H9 (cell line): ENCODE measurements at regions not wholly inside any gene's neighbourhood (a gene's known extent, or its start where the extent isn't known, plus 50 kb on each side); places are given as distances from the start of the nearest gene placed in this dataset.

Experiments
- DNase-seq: peaks from one replicate; pipeline ENCODE4 v3.0.0-alpha.2; 2017
- H2AFZ ChIP-seq: one replicate; pipeline ENCODE4 v1.6.1; 2013; ENCODE audit warnings: mild to moderate bottlenecking, low read length, control low read depth, moderate library complexity
- H2AK5ac ChIP-seq: 2 replicates; pipeline ENCODE4 v1.6.1; 2013; ENCODE audit warnings: low read length, control low read depth, mixed read lengths; ENCODE audit not compliant: insufficient read length
- H2BK120ac ChIP-seq: one replicate; pipeline ENCODE4 v1.6.1; 2013; ENCODE audit warnings: low read depth, mild to moderate bottlenecking, low read length, control low read depth, inconsistent platforms; ENCODE audit not compliant: poor library complexity, severe bottlenecking
- H2BK12ac ChIP-seq: 2 replicates; pipeline ENCODE4 v1.6.1; 2013; ENCODE audit warnings: low read length, control low read depth, mixed read lengths, low read depth; ENCODE audit not compliant: insufficient read length
- H2BK15ac ChIP-seq: 2 replicates; pipeline ENCODE4 v1.6.1; 2013; ENCODE audit warnings: low read depth, low read length, control low read depth
- H2BK20ac ChIP-seq: one replicate; pipeline ENCODE4 v1.6.1; 2013; ENCODE audit warnings: low read depth, mild to moderate bottlenecking, low read length, control low read depth, inconsistent platforms; ENCODE audit not compliant: poor library complexity, severe bottlenecking
- H2BK5ac ChIP-seq: 2 replicates; pipeline ENCODE4 v1.6.1; 2013; ENCODE audit warnings: low read length, control low read depth, mixed read lengths; ENCODE audit not compliant: insufficient read length
- H3K14ac ChIP-seq: 2 replicates; pipeline ENCODE4 v1.6.1; 2013; ENCODE audit warnings: low read length, control low read depth; ENCODE audit not compliant: insufficient read depth
- H3K18ac ChIP-seq: 2 replicates; pipeline ENCODE4 v1.6.1; 2013; ENCODE audit warnings: low read depth, mild to moderate bottlenecking, mixed read lengths, low read length, control low read depth; ENCODE audit not compliant: insufficient read length
- H3K23ac ChIP-seq: 2 replicates; pipeline ENCODE4 v1.6.1; 2013; ENCODE audit warnings: low read length, control low read depth, mixed read lengths, low read depth; ENCODE audit not compliant: insufficient read length
- H3K23me2 ChIP-seq: 2 replicates; pipeline ENCODE4 v1.6.1; 2013; ENCODE audit warnings: low read depth, mild to moderate bottlenecking, mixed read lengths, low read length, control low read depth; ENCODE audit not compliant: insufficient read length, poor library complexity, severe bottlenecking
- H3K27ac ChIP-seq: 2 replicates; pipeline ENCODE4 v1.5.1; 2013; ENCODE audit warnings: low read length, control low read depth, mixed read lengths, low read depth; ENCODE audit not compliant: insufficient read length
- H3K27me3 ChIP-seq: 2 replicates; pipeline ENCODE4 v1.6.1; 2013; ENCODE audit warnings: low read length, control low read depth, inconsistent platforms; ENCODE audit not compliant: insufficient read depth
- H3K4ac ChIP-seq: 2 replicates; pipeline ENCODE4 v1.6.1; 2013; ENCODE audit warnings: low read depth, mild to moderate bottlenecking, control low read depth, inconsistent platforms, low read length, moderate library complexity
- H3K4me1 ChIP-seq: 2 replicates; pipeline ENCODE4 v1.6.1; 2013; ENCODE audit warnings: low read length, control low read depth, inconsistent platforms; ENCODE audit not compliant: insufficient read depth
- H3K4me2 ChIP-seq: 2 replicates; pipeline ENCODE4 v1.6.1; 2013; ENCODE audit warnings: low read length, control low read depth, mixed read lengths; ENCODE audit not compliant: insufficient read length, insufficient read depth
- H3K56ac ChIP-seq: 2 replicates; pipeline ENCODE4 v1.6.1; 2013; ENCODE audit warnings: low read depth, mild to moderate bottlenecking, mixed read lengths, low read length, control low read depth; ENCODE audit not compliant: insufficient read length
- H3K79me1 ChIP-seq: 2 replicates; pipeline ENCODE4 v1.6.1; 2013; ENCODE audit warnings: low read depth, mild to moderate bottlenecking, moderate library complexity, low read length, control low read depth, inconsistent platforms; ENCODE audit not compliant: insufficient read depth, poor library complexity, severe bottlenecking
- H3K79me2 ChIP-seq: 2 replicates; pipeline ENCODE4 v1.6.1; 2013; ENCODE audit warnings: low read length, control low read depth, inconsistent platforms; ENCODE audit not compliant: insufficient read depth
- H3K9ac ChIP-seq: 2 replicates; pipeline ENCODE4 v1.6.1; 2013; ENCODE audit warnings: low read length, control low read depth, mixed read lengths; ENCODE audit not compliant: insufficient read length; ENCODE audit errors: extremely low read depth
- H3K9me3 ChIP-seq: one replicate; pipeline ENCODE4 v1.6.1; 2013; ENCODE audit warnings: low read depth, low read length, inconsistent platforms; ENCODE audit not compliant: control insufficient read depth
- H3T11ph ChIP-seq: one replicate; pipeline ENCODE4 v1.6.1; 2013; ENCODE audit warnings: mild to moderate bottlenecking, low read length, control low read depth, inconsistent platforms
- H4K20me1 ChIP-seq: one replicate; pipeline ENCODE4 v1.6.1; 2013; ENCODE audit not compliant: control insufficient read depth, insufficient read length, insufficient read depth
- H4K5ac ChIP-seq: 2 replicates; pipeline ENCODE4 v1.6.1; 2013; ENCODE audit warnings: low read depth, mild to moderate bottlenecking, mixed read lengths, low read length, control low read depth; ENCODE audit not compliant: insufficient read length
- H4K8ac ChIP-seq: replicated peaks from 2 replicates; pipeline ENCODE4 v1.6.1; 2013; ENCODE audit warnings: low read length, control low read depth, mixed read lengths, low read depth; ENCODE audit not compliant: insufficient read length
- H4K91ac ChIP-seq: 2 replicates; pipeline ENCODE4 v1.6.1; 2013; ENCODE audit warnings: low read depth, mild to moderate bottlenecking, moderate library complexity, mixed read lengths, low read length, control low read depth; ENCODE audit not compliant: insufficient read length
- H3K27ac Mint-ChIP-seq, 3 experiments: 2 replicates in 2 of 3; 3 replicates in 1 of 3; pipeline ENCODE4 v1.8.0; 2020 to 2021; ENCODE audit warnings: mixed read lengths in 3 of 3, mild to moderate bottlenecking in 1 of 3, moderate library complexity in 1 of 3
- H3K27me3 Mint-ChIP-seq: 2 replicates; pipeline ENCODE4 v1.8.0; 2021; ENCODE audit warnings: low read depth, mild to moderate bottlenecking, moderate library complexity, mixed read lengths
- H3K36me3 Mint-ChIP-seq, 3 experiments: 2 replicates in 2 of 3; 3 replicates in 1 of 3; pipeline ENCODE4 v1.8.0; 2020 to 2021; ENCODE audit warnings: low read depth in 3 of 3, mixed read lengths in 3 of 3; ENCODE audit not compliant: insufficient read depth in 1 of 3
- H3K4me1 Mint-ChIP-seq, 2 experiments: 2 replicates each; pipeline ENCODE4 v1.8.0; 2020; ENCODE audit warnings: mixed read lengths in 2 of 2
- H3K4me3 Mint-ChIP-seq, 2 experiments: 2 replicates in 1 of 2; 3 replicates in 1 of 2; pipeline ENCODE4 v1.8.0; 2020 to 2021; ENCODE audit warnings: mild to moderate bottlenecking in 2 of 2, mixed read lengths in 2 of 2, moderate library complexity in 1 of 2
- H3K9me3 Mint-ChIP-seq, 2 experiments: 2 replicates in 1 of 2; 3 replicates in 1 of 2; pipeline ENCODE4 v1.8.0; 2020; ENCODE audit warnings: mild to moderate bottlenecking in 2 of 2, mixed read lengths in 2 of 2, moderate library complexity in 1 of 2
- WGBS: extraction: QIAGEN DNeasy Blood & Tissue Kit; methylation state at CpG from one replicate; pipeline ENCODE4 v1.1.7; 2013; ENCODE audit warnings: missing lambda C conversion rate, low lambda C conversion rate, mixed read lengths; ENCODE audit not compliant: insufficient read length; ENCODE audit errors: extremely low coverage; 5-methylcytosine and 5-hydroxymethylcytosine counted together
- TF ChIP-seq, protein P1 (sequence below): fragments of 200-600 bp; sonication (generic); conservative IDR thresholded peaks from 3 replicates; pipeline ENCODE4 v1.8.0; 2021; ENCODE audit warnings: antibody characterized with exemption, mild to moderate bottlenecking

GRCh38 chr4:144873226-144873990, 224.6 kb downstream of the ANAPC10 start:
- H3K9me3 ChIP-seq: no peaks in the 10 kb centered on the region
- Mint-ChIP-seq H3K4me3 (no peak overlapping the region), H3K36me3 (no peaks in the 10 kb centered on the region), H3K27me3 (no peaks in the 10 kb centered on the region), H3K9me3 (no peaks in the 10 kb centered on the region), H3K4me1 (no peaks in the 10 kb centered on the region), H3K27ac (no peak overlapping the region; a peak in 1 of 7 replicates)
- no peak overlapping the region for H3K14ac ChIP-seq
- H3K23me2 ChIP-seq: no peaks in the 10 kb centered on the region
- no peak overlapping the region for H2AFZ ChIP-seq
- H3K27me3 ChIP-seq: no peaks in the 10 kb centered on the region
- H3K4me1 ChIP-seq: no peaks in the 10 kb centered on the region
- H4K20me1 ChIP-seq: no peaks in the 10 kb centered on the region
- no peaks in the 10 kb centered on the region for H3K79me1 ChIP-seq
- H2BK15ac ChIP-seq: no peak overlapping the region
- H2AK5ac ChIP-seq: no peak overlapping the region
- no peak overlapping the region for H3K4me2 ChIP-seq
- no peak overlapping the region for H4K5ac ChIP-seq
- H3K9ac ChIP-seq: no peak overlapping the region
- no peak overlapping the region for H3K23ac ChIP-seq
- WGBS: no CpG with 5 or more reads among the region's 3 CpGs
- no peaks in the 10 kb centered on the region for H3K79me2 ChIP-seq
- H2BK20ac ChIP-seq: no peak overlapping the region
- H4K91ac ChIP-seq: no peak overlapping the region
- no peak overlapping the region for H2BK12ac ChIP-seq
- H3K4ac ChIP-seq: no peak overlapping the region
- no peak overlapping the region for H3K18ac ChIP-seq
- TF ChIP-seq, protein P1, sequence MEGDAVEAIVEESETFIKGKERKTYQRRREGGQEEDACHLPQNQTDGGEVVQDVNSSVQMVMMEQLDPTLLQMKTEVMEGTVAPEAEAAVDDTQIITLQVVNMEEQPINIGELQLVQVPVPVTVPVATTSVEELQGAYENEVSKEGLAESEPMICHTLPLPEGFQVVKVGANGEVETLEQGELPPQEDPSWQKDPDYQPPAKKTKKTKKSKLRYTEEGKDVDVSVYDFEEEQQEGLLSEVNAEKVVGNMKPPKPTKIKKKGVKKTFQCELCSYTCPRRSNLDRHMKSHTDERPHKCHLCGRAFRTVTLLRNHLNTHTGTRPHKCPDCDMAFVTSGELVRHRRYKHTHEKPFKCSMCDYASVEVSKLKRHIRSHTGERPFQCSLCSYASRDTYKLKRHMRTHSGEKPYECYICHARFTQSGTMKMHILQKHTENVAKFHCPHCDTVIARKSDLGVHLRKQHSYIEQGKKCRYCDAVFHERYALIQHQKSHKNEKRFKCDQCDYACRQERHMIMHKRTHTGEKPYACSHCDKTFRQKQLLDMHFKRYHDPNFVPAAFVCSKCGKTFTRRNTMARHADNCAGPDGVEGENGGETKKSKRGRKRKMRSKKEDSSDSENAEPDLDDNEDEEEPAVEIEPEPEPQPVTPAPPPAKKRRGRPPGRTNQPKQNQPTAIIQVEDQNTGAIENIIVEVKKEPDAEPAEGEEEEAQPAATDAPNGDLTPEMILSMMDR: no peak
- no peak overlapping the region for H2BK5ac ChIP-seq
- H3K56ac ChIP-seq: no peak overlapping the region
- no peak overlapping the region for H3K27ac ChIP-seq
- DNase-seq: no peak
- no peak overlapping the region for H3T11ph ChIP-seq
- H2BK120ac ChIP-seq: no peak overlapping the region
- no peak overlapping the region for H4K8ac ChIP-seq
